ENCODE measurements at regions not wholly inside any gene's neighbourhood (a gene's known extent, or its start where the extent isn't known, plus 50 kb on each side); places are given as distances from the start of the nearest gene placed in this dataset.

DNA sequence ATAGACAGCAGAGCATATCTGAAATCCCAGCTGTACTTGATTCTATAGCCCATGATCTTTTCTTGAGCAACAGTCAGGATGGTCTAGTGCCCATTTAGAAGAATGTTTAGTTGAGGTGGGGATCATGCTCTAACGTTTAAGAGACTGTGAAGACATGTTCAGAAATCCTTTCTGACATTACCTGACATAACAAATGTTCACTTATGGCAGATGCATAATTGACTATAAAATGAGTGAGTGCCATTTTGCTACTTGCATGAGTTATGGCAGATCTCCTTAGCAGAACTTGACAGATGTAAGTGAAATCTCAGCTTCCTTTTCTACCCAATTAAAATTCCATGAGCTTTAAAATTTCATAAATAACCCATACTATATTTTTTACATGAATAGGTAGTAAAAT lies 209.5 kb upstream of the MMADHC start:
- no TSS peak for BruUV-seq (replicated peaks)
- H3K4me1 ChIP-seq (ENCODE audit: control insufficient read depth in 1 of 2, insufficient read depth in 2 of 2, low read length in 2 of 2): no peaks in the 10 kb centered on the region
- H3K4me2 ChIP-seq (ENCODE audit: low read length): no peak overlapping the region
- H2AFZ ChIP-seq (ENCODE audit: low read depth, low read length, poor library complexity, severe bottlenecking): no peak overlapping the region
- no peaks in the 10 kb centered on the region for H3K36me3 ChIP-seq (ENCODE audit: control insufficient read depth in 1 of 2, insufficient read depth in 2 of 2, low read length in 2 of 2)
- H3K9me2 ChIP-seq (ENCODE audit: insufficient read depth): no peaks in the 10 kb centered on the region
- H3K79me2 ChIP-seq (ENCODE audit: insufficient read depth, low read length): no peaks in the 10 kb centered on the region
- no peak overlapping the region for H3K9ac ChIP-seq (ENCODE audit: low read length)
- POLR2A ChIA-PET: no interaction called here
- no peak for TF ChIP-seq FOSL1 (IDR thresholded peaks at IDR 0.05; ENCODE audit: low read depth)
- TF ChIP-seq, protein P1, sequence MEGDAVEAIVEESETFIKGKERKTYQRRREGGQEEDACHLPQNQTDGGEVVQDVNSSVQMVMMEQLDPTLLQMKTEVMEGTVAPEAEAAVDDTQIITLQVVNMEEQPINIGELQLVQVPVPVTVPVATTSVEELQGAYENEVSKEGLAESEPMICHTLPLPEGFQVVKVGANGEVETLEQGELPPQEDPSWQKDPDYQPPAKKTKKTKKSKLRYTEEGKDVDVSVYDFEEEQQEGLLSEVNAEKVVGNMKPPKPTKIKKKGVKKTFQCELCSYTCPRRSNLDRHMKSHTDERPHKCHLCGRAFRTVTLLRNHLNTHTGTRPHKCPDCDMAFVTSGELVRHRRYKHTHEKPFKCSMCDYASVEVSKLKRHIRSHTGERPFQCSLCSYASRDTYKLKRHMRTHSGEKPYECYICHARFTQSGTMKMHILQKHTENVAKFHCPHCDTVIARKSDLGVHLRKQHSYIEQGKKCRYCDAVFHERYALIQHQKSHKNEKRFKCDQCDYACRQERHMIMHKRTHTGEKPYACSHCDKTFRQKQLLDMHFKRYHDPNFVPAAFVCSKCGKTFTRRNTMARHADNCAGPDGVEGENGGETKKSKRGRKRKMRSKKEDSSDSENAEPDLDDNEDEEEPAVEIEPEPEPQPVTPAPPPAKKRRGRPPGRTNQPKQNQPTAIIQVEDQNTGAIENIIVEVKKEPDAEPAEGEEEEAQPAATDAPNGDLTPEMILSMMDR (IDR thresholded peaks at IDR 0.05 in 2 of 3, conservative IDR thresholded peaks at IDR 0.05 in 1 of 3; ENCODE audit: borderline replicate concordance in 1 of 3, insufficient read depth in 1 of 3, low read depth in 2 of 3, low read length in 2 of 3): no peak
- no peaks in the 10 kb centered on the region for H3K27me3 ChIP-seq (ENCODE audit: insufficient read depth, low read length)
- CTCF ChIA-PET: no interaction called here
- RAD21 ChIA-PET (ENCODE audit: low non-redundant PET in 1 of 2, low total read pairs in 2 of 2, uncharacterized antibody in 2 of 2, unreplicated experiment in 2 of 2): no interaction called here
- no peak overlapping the region for H3K4me3 ChIP-seq (replicated peaks in 1 of 2; ENCODE audit: low read depth in 1 of 2, low read length in 2 of 2)
- H3K27ac ChIP-seq (ENCODE audit: low read depth, low read length): no peak overlapping the region
- H3K9me3 ChIP-seq (ENCODE audit: control insufficient read depth in 1 of 2, insufficient read depth in 1 of 2, low read depth in 1 of 2, low read length in 2 of 2): no peaks in the 10 kb centered on the region
- intact Hi-C loops (cut with micrococcal nuclease): loop anchor here (5.0 kb wide), 1 partner anchor 1255 kb away; no protein-coding TSS in a partner anchor
- ATAC-seq (no peak), DNase-seq (ENCODE audit: low read depth, low spot score) (no peak)
- no peaks in the 10 kb centered on the region for H4K20me1 ChIP-seq (ENCODE audit: insufficient read depth)

DNA sequence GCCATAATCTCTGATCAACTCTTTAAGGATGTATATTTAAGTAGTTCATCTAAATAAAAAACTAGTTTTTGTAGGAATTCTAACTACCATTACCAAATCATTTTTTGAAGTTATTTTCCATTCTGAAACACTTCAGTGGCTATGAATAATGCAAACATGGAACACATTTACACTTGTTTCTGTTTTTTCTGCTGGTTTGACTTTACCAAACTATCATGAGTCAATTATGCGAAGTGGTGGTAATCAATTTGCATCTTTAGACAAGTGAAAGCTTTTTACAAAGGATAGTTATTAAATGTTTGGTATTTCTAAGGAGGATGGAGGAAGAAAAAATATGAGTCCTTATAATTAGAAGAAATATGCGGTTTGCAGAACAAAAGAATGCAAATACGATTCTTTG lies 202.0 kb upstream of the MMADHC start:
- DNase-seq (ENCODE audit: low read depth, low spot score) (no peak), ATAC-seq (no peak)
- ChIA-PET POLR2A (no interaction called here), CTCF (no interaction called here), RAD21 (ENCODE audit: low non-redundant PET in 1 of 2, low total read pairs in 2 of 2, uncharacterized antibody in 2 of 2, unreplicated experiment in 2 of 2) (no interaction called here)
- Histone ChIP-seq H4K20me1 (ENCODE audit: insufficient read depth) (no peaks in the 10 kb centered on the region), H3K9ac (ENCODE audit: low read length) (no peak overlapping the region), H3K36me3 (ENCODE audit: control insufficient read depth in 1 of 2, insufficient read depth in 2 of 2, low read length in 2 of 2) (no peaks in the 10 kb centered on the region), H3K27me3 (ENCODE audit: insufficient read depth, low read length) (no peaks in the 10 kb centered on the region), H3K9me2 (ENCODE audit: insufficient read depth) (no peaks in the 10 kb centered on the region), H3K4me1 (ENCODE audit: control insufficient read depth in 1 of 2, insufficient read depth in 2 of 2, low read length in 2 of 2) (no peaks in the 10 kb centered on the region), H3K4me3 (replicated peaks in 1 of 2; ENCODE audit: low read depth in 1 of 2, low read length in 2 of 2) (no peak overlapping the region), H3K4me2 (ENCODE audit: low read length) (no peak overlapping the region), H3K9me3 (ENCODE audit: control insufficient read depth in 1 of 2, insufficient read depth in 1 of 2, low read depth in 1 of 2, low read length in 2 of 2) (no peaks in the 10 kb centered on the region), H3K79me2 (ENCODE audit: insufficient read depth, low read length) (no peaks in the 10 kb centered on the region), H3K27ac (ENCODE audit: low read depth, low read length) (no peak overlapping the region), H2AFZ (ENCODE audit: low read depth, low read length, poor library complexity, severe bottlenecking) (no peak overlapping the region)
- BruUV-seq (replicated peaks): no TSS peak
- intact Hi-C loops (cut with micrococcal nuclease): loop anchor here (10.0 kb wide), 1 partner anchor 1445 kb away; no protein-coding TSS in a partner anchor
- TF ChIP-seq, protein P1 (IDR thresholded peaks at IDR 0.05 in 2 of 3, conservative IDR thresholded peaks at IDR 0.05 in 1 of 3; ENCODE audit: borderline replicate concordance in 1 of 3, insufficient read depth in 1 of 3, low read depth in 2 of 3, low read length in 2 of 3): no peak
- TF ChIP-seq CBX3 (IDR thresholded peaks at IDR 0.05; ENCODE audit: low read depth) (no peak), RAD21 (IDR thresholded peaks at IDR 0.05; ENCODE audit: low read depth) (no peak), ZNF274 (IDR thresholded peaks at IDR 0.05; ENCODE audit: low read depth, low read length) (no peak), SRF (IDR thresholded peaks at IDR 0.05; ENCODE audit: low read depth) (no peak), YY1 (IDR thresholded peaks at IDR 0.05; ENCODE audit: extremely low read depth, insufficient replicate concordance, low read depth, low read length) (no peak), SIN3A (IDR thresholded peaks at IDR 0.05; ENCODE audit: low read depth) (no peak), POLR2A (IDR thresholded peaks at IDR 0.05; ENCODE audit: borderline replicate concordance, extremely low read depth, insufficient read depth, insufficient read length) (no peak), EZH2phosphoT487 (IDR thresholded peaks at IDR 0.05; ENCODE audit: borderline replicate concordance) (no peak), ELF1 (IDR thresholded peaks at IDR 0.05; ENCODE audit: borderline replicate concordance, low read depth) (no peak), CEBPB (IDR thresholded peaks at IDR 0.05; ENCODE audit: low read depth) (no peak), JUND (IDR thresholded peaks at IDR 0.05) (no peak), SP1 (IDR thresholded peaks at IDR 0.05; ENCODE audit: low read depth) (no peak)
- TF ChIP-seq, protein P2, sequence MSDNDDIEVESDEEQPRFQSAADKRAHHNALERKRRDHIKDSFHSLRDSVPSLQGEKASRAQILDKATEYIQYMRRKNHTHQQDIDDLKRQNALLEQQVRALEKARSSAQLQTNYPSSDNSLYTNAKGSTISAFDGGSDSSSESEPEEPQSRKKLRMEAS (IDR thresholded peaks at IDR 0.05): no peak
